COLO829 (cell line): ENCODE measurements at regions not wholly inside any gene's neighbourhood (a gene's known extent, or its start where the extent isn't known, plus 50 kb on each side); places are given as distances from the start of the nearest gene placed in this dataset.
"Not testable (repeated sequence)": the region's sequence is repeated elsewhere in the genome, so short reads cannot be mapped to it uniquely, and the experiment has no call there.

Experiments used
- DNase-seq: peaks from one replicate; pipeline ENCODE4 v3.0.0; 2012; ENCODE audit warnings: low spot score

GRCh38 chr1:58836408-58836807 is 52.6 kb upstream of the JUN start:
- DNase-seq: no peak

- no peak for DNase-seq
Observed at GRCh38 chr1:58837886-58838285, 54.0 kb upstream of the JUN start.

GRCh38 chr1:58839147-58839795 is 55.4 kb upstream of the JUN start:
- DNase-seq: no peak

- DNase-seq: no peak
Observed at GRCh38 chr1:58839846-58840835, 56.3 kb upstream of the JUN start.

- no peak for DNase-seq
Observed at GRCh38 chr1:58841455-58841854, 57.6 kb upstream of the JUN start.

- no peak for DNase-seq
Observed at GRCh38 chr1:58842941-58843340, 59.1 kb upstream of the JUN start.

GRCh38 chr1:58844176-58844575 is 60.3 kb upstream of the JUN start:
- no peak for DNase-seq

- DNase-seq: no peak
Observed at GRCh38 chr1:58845942-58846341, 62.1 kb upstream of the JUN start.

- peak; percentile 71 for DNase-seq
Observed at GRCh38 chr1:58848818-58849411, 65.1 kb upstream of the JUN start.

- no peak for DNase-seq
Observed at GRCh38 chr1:58849551-58849950, 65.7 kb upstream of the JUN start.

GRCh38 chr1:58850636-58851035 is 66.8 kb upstream of the JUN start:
- no peak for DNase-seq

- DNase-seq: no peak
Observed at GRCh38 chr1:58852731-58853485, 69.1 kb upstream of the JUN start.

GRCh38 chr1:58854576-58854975 is 70.7 kb upstream of the JUN start:
- no peak for DNase-seq

- no peak for DNase-seq
Observed at GRCh38 chr1:58855274-58856165, 71.7 kb upstream of the JUN start.

- not testable (repeated sequence) for DNase-seq
Observed at GRCh38 chr1:58856281-58856680, 72.4 kb upstream of the JUN start.

GRCh38 chr1:58857680-58858673 is 74.1 kb upstream of the JUN start:
- no peak for DNase-seq

GRCh38 chr1:58859769-58860485 is 76.1 kb upstream of the JUN start:
- no peak for DNase-seq

- no peak for DNase-seq
Observed at GRCh38 chr1:58861076-58861475, 77.2 kb upstream of the JUN start.

GRCh38 chr1:58861506-58861905 is 77.7 kb upstream of the JUN start:
- no peak for DNase-seq
